A549 (cell line): ENCODE measurements at regions not wholly inside any gene's neighbourhood (a gene's known extent, or its start where the extent isn't known, plus 50 kb on each side); places are given as distances from the start of the nearest gene placed in this dataset.

Experiments
- BHLHE40 ChIP-seq: IDR thresholded peaks from 2 replicates; pipeline ENCODE4 v1.6.1; 2012; ENCODE audit warnings: low read depth, low read length, inconsistent platforms
- TF ChIP-seq, protein P1 (sequence below): fragments of >200 bp; sonication (Bioruptor Twin); formaldehyde crosslinking; IDR thresholded peaks from 3 replicates; pipeline ENCODE4 v1.5.1; 2016

DNA sequence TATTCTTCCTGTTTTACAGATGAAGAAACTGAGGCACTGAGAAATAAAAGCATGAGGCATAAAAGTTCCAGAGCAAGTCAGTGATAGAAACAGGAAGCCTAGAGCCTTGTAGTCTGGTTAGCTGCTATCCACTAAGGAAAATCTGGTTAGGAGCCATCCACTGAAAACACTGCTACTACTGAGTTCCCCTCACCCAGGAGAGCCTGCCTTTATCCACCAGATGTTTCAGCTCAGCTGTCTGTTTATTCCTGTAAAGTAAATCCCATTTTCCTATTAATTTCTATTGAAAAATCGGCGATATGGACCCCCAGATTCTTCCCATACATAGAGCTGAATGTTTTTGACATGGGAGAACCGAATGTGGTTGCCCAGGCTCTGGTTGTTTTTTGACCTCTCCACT is 63.7 kb upstream of the LMO4 start:
- TF ChIP-seq, protein P1, sequence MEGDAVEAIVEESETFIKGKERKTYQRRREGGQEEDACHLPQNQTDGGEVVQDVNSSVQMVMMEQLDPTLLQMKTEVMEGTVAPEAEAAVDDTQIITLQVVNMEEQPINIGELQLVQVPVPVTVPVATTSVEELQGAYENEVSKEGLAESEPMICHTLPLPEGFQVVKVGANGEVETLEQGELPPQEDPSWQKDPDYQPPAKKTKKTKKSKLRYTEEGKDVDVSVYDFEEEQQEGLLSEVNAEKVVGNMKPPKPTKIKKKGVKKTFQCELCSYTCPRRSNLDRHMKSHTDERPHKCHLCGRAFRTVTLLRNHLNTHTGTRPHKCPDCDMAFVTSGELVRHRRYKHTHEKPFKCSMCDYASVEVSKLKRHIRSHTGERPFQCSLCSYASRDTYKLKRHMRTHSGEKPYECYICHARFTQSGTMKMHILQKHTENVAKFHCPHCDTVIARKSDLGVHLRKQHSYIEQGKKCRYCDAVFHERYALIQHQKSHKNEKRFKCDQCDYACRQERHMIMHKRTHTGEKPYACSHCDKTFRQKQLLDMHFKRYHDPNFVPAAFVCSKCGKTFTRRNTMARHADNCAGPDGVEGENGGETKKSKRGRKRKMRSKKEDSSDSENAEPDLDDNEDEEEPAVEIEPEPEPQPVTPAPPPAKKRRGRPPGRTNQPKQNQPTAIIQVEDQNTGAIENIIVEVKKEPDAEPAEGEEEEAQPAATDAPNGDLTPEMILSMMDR = no peak
- no peak for TF ChIP-seq BHLHE40
